ENCODE measurements at regions not wholly inside any gene's neighbourhood (a gene's known extent, or its start where the extent isn't known, plus 50 kb on each side); places are given as distances from the start of the nearest gene placed in this dataset.

DNA sequence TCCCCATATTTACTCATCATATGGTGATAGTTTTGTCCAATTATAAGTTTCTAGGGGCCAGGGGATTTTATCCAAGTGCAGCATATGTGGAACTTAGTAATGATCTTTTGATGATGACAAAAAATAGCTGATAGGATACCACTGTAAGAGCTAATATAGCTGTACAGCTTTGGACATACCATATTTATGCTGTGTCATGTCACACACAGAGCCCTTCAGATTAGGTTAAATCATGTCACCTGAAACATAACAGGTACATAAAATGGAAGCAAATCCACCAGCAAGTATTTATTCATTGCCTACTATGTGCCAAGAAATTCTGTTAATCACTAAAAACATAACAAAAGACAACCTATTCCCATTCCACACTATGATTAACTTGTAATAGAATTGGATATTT is 82.8 kb upstream of the IPO9 start:
- Histone ChIP-seq H3K4me3 (no peak overlapping the region), H3K4me1 (ENCODE audit: low read depth) (peaks cover 65% of the 10 kb centered on the region), H3K27me3 (no peaks in the 10 kb centered on the region), H3K36me3 (peaks cover 14% of the 10 kb centered on the region), H3K27ac (peak overlapping the region; percentile 91), H3K9me3 (ENCODE audit: low read depth) (no peaks in the 10 kb centered on the region)
- no peak for DNase-seq (ENCODE audit: low read depth in 1 of 2, low spot score in 1 of 2)
- TF ChIP-seq, protein P1, sequence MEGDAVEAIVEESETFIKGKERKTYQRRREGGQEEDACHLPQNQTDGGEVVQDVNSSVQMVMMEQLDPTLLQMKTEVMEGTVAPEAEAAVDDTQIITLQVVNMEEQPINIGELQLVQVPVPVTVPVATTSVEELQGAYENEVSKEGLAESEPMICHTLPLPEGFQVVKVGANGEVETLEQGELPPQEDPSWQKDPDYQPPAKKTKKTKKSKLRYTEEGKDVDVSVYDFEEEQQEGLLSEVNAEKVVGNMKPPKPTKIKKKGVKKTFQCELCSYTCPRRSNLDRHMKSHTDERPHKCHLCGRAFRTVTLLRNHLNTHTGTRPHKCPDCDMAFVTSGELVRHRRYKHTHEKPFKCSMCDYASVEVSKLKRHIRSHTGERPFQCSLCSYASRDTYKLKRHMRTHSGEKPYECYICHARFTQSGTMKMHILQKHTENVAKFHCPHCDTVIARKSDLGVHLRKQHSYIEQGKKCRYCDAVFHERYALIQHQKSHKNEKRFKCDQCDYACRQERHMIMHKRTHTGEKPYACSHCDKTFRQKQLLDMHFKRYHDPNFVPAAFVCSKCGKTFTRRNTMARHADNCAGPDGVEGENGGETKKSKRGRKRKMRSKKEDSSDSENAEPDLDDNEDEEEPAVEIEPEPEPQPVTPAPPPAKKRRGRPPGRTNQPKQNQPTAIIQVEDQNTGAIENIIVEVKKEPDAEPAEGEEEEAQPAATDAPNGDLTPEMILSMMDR (IDR thresholded peaks at IDR 0.05; ENCODE audit: low read depth, low read length) = no peak

DNA sequence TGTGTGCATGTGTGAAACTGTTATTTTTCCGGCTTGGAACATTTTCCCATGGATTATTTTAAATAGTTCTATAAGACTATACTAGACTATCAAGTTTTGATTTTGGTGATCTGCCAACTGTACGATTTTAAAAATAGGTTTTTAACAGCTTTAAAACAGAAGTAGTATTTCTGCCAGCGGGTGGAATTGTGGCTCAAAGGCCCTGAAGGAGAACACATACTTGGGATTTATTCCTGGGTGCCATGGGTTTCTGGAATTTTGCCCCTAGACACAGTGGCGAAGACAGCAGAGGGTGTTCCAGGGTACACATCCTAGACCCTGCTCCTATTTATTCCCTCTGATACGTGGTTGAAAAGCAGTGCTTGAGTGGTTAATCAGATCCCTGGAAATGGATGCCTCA is 81.7 kb upstream of the IPO9 start:
- H3K36me3 ChIP-seq = peaks cover 14% of the 10 kb centered on the region
- H3K4me3 ChIP-seq = no peak overlapping the region
- TF ChIP-seq, protein P1 (IDR thresholded peaks at IDR 0.05; ENCODE audit: low read depth, low read length) = no peak
- no peaks in the 10 kb centered on the region for H3K9me3 ChIP-seq (ENCODE audit: low read depth)
- H3K27ac ChIP-seq = peak overlapping the region; percentile 91
- no peaks in the 10 kb centered on the region for H3K27me3 ChIP-seq
- H3K4me1 ChIP-seq (ENCODE audit: low read depth) = peaks cover 65% of the 10 kb centered on the region
- no peak for DNase-seq (ENCODE audit: low read depth in 1 of 2, low spot score in 1 of 2)

DNA sequence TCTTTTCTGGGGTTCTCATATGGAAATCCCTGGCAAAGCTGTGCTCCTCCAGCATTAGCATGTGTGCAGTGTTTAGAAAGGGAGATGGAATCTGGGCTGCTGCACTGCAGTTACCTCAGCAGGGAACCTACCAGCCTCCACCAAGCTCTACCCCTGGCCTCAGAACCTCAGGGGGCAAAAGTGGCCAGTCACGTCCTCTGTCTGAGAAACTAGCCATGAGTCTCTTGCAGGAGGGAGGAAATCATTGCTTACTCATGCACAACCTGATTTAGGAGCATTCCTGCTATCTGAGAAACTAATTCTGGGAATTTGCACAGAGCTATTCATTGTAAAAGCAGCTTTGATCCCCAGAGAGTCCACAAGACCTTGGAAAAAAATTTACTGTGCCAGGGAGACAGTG is 80.6 kb upstream of the IPO9 start:
- Histone ChIP-seq H3K4me3 (no peak overlapping the region), H3K9me3 (ENCODE audit: low read depth) (no peaks in the 10 kb centered on the region), H3K27ac (peak overlapping the region; percentile 91), H3K36me3 (peaks cover 7% of the 10 kb centered on the region), H3K4me1 (ENCODE audit: low read depth) (peaks cover 69% of the 10 kb centered on the region), H3K27me3 (no peaks in the 10 kb centered on the region)
- peak in 1 of 2 donors; percentile 86 for DNase-seq (ENCODE audit: low read depth in 1 of 2, low spot score in 1 of 2)
- TF ChIP-seq, protein P1 (IDR thresholded peaks at IDR 0.05; ENCODE audit: low read depth, low read length) = no peak

DNA sequence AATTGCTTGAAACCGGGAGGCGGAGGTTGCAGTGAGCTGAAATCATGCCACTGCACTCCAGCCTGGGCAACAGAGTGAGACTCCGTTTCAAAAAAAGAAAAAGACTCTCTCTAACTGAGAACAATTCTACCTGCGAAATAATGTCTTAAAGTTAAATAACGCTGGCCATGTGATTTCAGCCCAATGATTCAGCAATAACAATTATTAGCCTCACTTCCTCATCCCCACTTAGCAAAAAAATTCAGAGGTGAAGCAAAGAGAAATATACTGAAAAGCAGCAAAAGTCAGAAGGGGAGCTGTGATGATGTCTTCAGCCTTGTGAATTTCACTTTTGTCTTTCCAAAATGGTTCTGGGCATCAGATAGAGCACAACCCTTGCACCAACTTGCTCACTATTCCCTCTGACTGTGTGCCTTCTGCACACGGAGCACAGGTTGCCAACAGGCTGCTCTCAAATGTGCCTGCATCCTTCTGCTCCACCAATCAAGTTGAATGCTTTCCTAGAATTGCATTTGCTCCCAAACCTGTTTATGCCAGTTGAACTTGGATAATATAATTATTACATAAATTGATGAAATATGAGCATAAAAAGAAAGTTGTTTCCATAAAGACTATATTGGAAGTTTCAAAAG is 79.8 kb upstream of the IPO9 start:
- H3K27ac ChIP-seq = peak overlapping the region; percentile 91
- DNase-seq (ENCODE audit: low read depth in 1 of 2, low spot score in 1 of 2) = no peak
- peaks cover 74% of the 10 kb centered on the region for H3K4me1 ChIP-seq (ENCODE audit: low read depth)
- H3K9me3 ChIP-seq (ENCODE audit: low read depth) = no peaks in the 10 kb centered on the region
- TF ChIP-seq, protein P1 (IDR thresholded peaks at IDR 0.05; ENCODE audit: low read depth, low read length) = no peak
- H3K27me3 ChIP-seq = no peaks in the 10 kb centered on the region
- no peak overlapping the region for H3K4me3 ChIP-seq
- peaks cover 2% of the 10 kb centered on the region for H3K36me3 ChIP-seq

DNA sequence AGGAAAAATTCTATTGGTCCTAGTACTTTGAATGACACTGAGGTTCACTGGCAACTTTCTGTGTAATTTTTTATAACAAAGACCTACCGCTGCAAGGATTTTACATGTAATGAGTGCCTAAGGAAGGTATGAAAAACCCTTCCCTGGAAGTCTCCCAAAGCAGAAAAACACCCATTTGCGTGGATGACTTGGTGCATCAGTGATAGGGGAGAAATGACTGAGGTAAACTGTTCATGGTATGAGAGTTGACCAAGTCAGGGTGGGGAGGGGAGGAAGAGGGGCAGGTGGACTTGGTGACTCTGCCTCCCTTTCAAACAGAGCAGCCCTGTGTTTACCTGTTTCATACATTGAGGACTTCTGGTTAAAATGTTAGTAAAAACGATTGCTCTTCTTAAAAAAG is 78.8 kb upstream of the IPO9 start:
- Histone ChIP-seq H3K27ac (peak overlapping the region; percentile 91), H3K4me1 (ENCODE audit: low read depth) (peaks cover 84% of the 10 kb centered on the region), H3K4me3 (no peak overlapping the region), H3K9me3 (ENCODE audit: low read depth) (no peaks in the 10 kb centered on the region), H3K27me3 (no peaks in the 10 kb centered on the region), H3K36me3 (no peaks in the 10 kb centered on the region)
- DNase-seq (ENCODE audit: low read depth in 1 of 2, low spot score in 1 of 2) = no peak
- TF ChIP-seq, protein P1 (IDR thresholded peaks at IDR 0.05; ENCODE audit: low read depth, low read length) = no peak

Data from cardiac muscle cell (in vitro differentiated cells and primary cell).